ENCODE measurements at regions not wholly inside any gene's neighbourhood (a gene's known extent, or its start where the extent isn't known, plus 50 kb on each side); places are given as distances from the start of the nearest gene placed in this dataset.

GRCh38 chr4:12170308-12170707 lies 741.6 kb upstream of the HS3ST1 start:
- no peak for TF ChIP-seq CTCF (IDR thresholded peaks at IDR 0.05)
- no peak for TF ChIP-seq POLR2A (IDR thresholded peaks at IDR 0.05)
